ENCODE measurements at regions not wholly inside any gene's neighbourhood (a gene's known extent, or its start where the extent isn't known, plus 50 kb on each side); places are given as distances from the start of the nearest gene placed in this dataset.

DNA sequence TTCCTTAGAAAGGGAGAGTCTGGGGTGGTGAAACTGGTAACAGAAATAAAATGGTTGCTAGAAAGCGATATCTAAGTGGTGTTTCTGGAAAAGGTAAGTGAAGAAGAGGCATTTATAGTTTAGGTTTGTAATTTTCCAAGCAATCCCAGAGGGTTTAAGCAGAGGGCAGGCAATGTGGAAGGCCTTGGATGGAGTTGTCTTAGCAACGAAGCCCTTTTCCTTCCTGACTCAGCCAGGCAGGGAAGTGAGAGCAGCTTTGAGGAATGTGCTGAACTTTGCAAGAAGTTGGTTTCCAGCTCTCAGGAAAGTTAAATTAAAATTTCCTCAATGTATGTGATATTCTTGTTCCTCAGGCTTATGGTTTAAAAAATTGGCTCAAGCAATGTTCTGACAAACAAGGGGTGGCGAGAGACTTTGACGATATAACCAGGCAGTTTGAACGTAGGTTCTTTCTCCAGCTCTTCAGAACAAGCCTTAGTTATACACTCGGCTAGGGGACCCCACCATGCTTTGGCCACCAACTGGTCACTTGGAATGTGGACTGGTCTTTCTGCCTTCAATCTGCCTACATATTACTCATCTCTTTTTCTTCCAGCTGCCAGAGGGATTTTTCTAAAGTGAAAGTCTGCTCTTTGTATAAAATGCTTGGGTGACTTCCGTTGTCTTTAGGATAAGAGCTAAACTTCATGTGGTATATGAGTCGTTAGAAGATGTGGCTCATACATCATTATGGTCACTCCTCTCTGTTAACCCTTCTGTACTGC is 66.9 kb upstream of the SLC25A13 start:
- peak; percentile 49 for DNase-seq (ENCODE audit: low spot score)
- Histone ChIP-seq H3K4me1 (ENCODE audit: insufficient read depth) (no peaks in the 10 kb centered on the region), H3K36me3 (replicated peaks; ENCODE audit: insufficient read depth, low read depth) (no peaks in the 10 kb centered on the region), H2AFZ (peak overlapping the region; percentile 7), H3K79me2 (no peaks in the 10 kb centered on the region), H3K27ac (peak overlapping the region; percentile 70), H3K27me3 (no peaks in the 10 kb centered on the region), H3K9me3 (ENCODE audit: low read depth) (no peaks in the 10 kb centered on the region), H3K4me3 (no peak overlapping the region), H3K9me2 (replicated peaks; ENCODE audit: insufficient read depth) (no peaks in the 10 kb centered on the region), H4K20me1 (ENCODE audit: insufficient read depth, poor library complexity, severe bottlenecking) (no peaks in the 10 kb centered on the region), H3K4me2 (no peak overlapping the region)
- 71% methylated on average over 8 of the region's 8 CpGs for WGBS (ENCODE audit: low lambda C conversion rate, missing lambda C conversion rate)
- TF ChIP-seq EZH2 (IDR thresholded peaks at IDR 0.05; ENCODE audit: borderline replicate concordance) (no peak), EZH2phosphoT487 (IDR thresholded peaks at IDR 0.05; ENCODE audit: low read depth, severe bottlenecking, unreplicated experiment) (no peak)
- TF ChIP-seq, protein P1, sequence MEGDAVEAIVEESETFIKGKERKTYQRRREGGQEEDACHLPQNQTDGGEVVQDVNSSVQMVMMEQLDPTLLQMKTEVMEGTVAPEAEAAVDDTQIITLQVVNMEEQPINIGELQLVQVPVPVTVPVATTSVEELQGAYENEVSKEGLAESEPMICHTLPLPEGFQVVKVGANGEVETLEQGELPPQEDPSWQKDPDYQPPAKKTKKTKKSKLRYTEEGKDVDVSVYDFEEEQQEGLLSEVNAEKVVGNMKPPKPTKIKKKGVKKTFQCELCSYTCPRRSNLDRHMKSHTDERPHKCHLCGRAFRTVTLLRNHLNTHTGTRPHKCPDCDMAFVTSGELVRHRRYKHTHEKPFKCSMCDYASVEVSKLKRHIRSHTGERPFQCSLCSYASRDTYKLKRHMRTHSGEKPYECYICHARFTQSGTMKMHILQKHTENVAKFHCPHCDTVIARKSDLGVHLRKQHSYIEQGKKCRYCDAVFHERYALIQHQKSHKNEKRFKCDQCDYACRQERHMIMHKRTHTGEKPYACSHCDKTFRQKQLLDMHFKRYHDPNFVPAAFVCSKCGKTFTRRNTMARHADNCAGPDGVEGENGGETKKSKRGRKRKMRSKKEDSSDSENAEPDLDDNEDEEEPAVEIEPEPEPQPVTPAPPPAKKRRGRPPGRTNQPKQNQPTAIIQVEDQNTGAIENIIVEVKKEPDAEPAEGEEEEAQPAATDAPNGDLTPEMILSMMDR (IDR thresholded peaks at IDR 0.05; ENCODE audit: poor library complexity), result no peak

DNA sequence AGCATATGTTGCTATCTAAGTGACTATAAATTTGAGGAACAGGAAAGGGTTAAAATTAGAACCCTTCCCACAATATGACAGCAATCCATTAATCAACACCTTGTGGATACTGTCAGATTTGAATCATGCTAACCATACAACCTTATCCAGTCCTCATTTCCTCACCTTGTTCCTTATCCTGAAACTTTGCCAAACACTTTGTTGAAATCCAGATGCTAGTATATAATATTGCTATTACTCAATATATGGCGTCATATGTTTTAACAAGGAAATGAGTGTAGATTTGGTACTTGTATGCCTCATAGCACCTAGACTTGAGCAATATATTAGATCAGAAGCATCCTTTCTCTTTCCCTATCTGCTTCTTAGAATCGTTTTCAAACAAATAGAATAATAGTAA is 66.3 kb upstream of the SLC25A13 start:
- Histone ChIP-seq H3K9me3 (ENCODE audit: low read depth) (no peaks in the 10 kb centered on the region), H3K4me2 (no peak overlapping the region), H4K20me1 (ENCODE audit: insufficient read depth, poor library complexity, severe bottlenecking) (no peaks in the 10 kb centered on the region), H3K27ac (peak overlapping the region; percentile 65), H3K27me3 (no peaks in the 10 kb centered on the region), H3K4me1 (ENCODE audit: insufficient read depth) (no peaks in the 10 kb centered on the region), H3K36me3 (replicated peaks; ENCODE audit: insufficient read depth, low read depth) (no peaks in the 10 kb centered on the region), H3K9me2 (replicated peaks; ENCODE audit: insufficient read depth) (no peaks in the 10 kb centered on the region), H2AFZ (no peak overlapping the region), H3K79me2 (no peaks in the 10 kb centered on the region), H3K4me3 (no peak overlapping the region)
- DNase-seq (ENCODE audit: low spot score), result no peak
- 30% methylated on average over 2 of the region's 2 CpGs for WGBS (ENCODE audit: low lambda C conversion rate, missing lambda C conversion rate)
- TF ChIP-seq EZH2 (IDR thresholded peaks at IDR 0.05; ENCODE audit: borderline replicate concordance) (no peak), EZH2phosphoT487 (IDR thresholded peaks at IDR 0.05; ENCODE audit: low read depth, severe bottlenecking, unreplicated experiment) (no peak)
- TF ChIP-seq, protein P1 (IDR thresholded peaks at IDR 0.05; ENCODE audit: poor library complexity), result no peak

DNA sequence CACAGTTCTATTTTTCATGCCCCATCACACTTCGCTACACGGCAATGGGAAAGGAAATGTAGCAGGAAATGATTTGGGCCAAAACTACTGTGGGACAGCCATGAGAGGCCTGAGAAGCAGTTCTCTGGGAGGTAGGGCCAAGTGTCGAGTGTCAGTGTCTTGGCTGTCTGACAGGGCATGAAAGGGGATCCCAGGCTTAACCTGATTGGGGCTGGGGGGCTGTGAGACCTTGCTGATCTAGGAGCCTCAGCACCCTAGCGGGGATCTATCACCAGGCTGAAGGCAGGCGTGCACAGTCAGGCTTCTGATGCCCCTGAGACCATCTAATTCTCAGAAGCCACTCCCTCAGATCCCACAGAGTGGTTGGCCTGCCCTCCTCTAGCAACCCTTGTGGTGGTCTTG is 58.2 kb upstream of the SLC25A13 start:
- no peaks in the 10 kb centered on the region for H3K4me1 ChIP-seq (ENCODE audit: insufficient read depth)
- WGBS (ENCODE audit: low lambda C conversion rate, missing lambda C conversion rate), result 88% methylated on average over 5 of the region's 5 CpGs

More for the DNA sequence above, 58.2 kb upstream of the SLC25A13 start:
- Histone ChIP-seq H3K36me3 (replicated peaks; ENCODE audit: insufficient read depth, low read depth) (no peaks in the 10 kb centered on the region), H3K9me2 (replicated peaks; ENCODE audit: insufficient read depth) (no peaks in the 10 kb centered on the region), H3K4me3 (no peak overlapping the region), H3K4me2 (no peak overlapping the region), H3K27me3 (no peaks in the 10 kb centered on the region), H3K27ac (no peak overlapping the region), H3K79me2 (no peaks in the 10 kb centered on the region), H3K9me3 (ENCODE audit: low read depth) (no peaks in the 10 kb centered on the region), H2AFZ (no peak overlapping the region), H4K20me1 (ENCODE audit: insufficient read depth, poor library complexity, severe bottlenecking) (no peaks in the 10 kb centered on the region)
- TF ChIP-seq EZH2phosphoT487 (IDR thresholded peaks at IDR 0.05; ENCODE audit: low read depth, severe bottlenecking, unreplicated experiment) (no peak), EZH2 (IDR thresholded peaks at IDR 0.05; ENCODE audit: borderline replicate concordance) (no peak)
- TF ChIP-seq, protein P1 (IDR thresholded peaks at IDR 0.05; ENCODE audit: poor library complexity), result no peak
- DNase-seq (ENCODE audit: low spot score), result no peak
